HG02571 (cell line): ENCODE measurements at regions not wholly inside any gene's neighbourhood (a gene's known extent, or its start where the extent isn't known, plus 50 kb on each side); places are given as distances from the start of the nearest gene placed in this dataset.
"Not testable (repeated sequence)": the region's sequence is repeated elsewhere in the genome, so short reads cannot be mapped to it uniquely, and the experiment has no call there.

ENCODE experiments used
- ATAC-seq: cut with Tn5 transposase; IDR thresholded peaks from one replicate; pipeline ENCODE4 v1.9.1; 2021; ENCODE audit warnings: mild to moderate bottlenecking, moderate library complexity; ENCODE audit not compliant: unreplicated experiment

GRCh38 chr5:177863822-177864446 lies 81.2 kb upstream of the FAM153A start:
- ATAC-seq, result not testable (repeated sequence)

GRCh38 chr5:177857642-177858200 lies 75.0 kb upstream of the FAM153A start:
- not testable (repeated sequence) for ATAC-seq

GRCh38 chr5:177856474-177856873 lies 73.8 kb upstream of the FAM153A start:
- ATAC-seq, result not testable (repeated sequence)

- not testable (repeated sequence) for ATAC-seq
Observed at GRCh38 chr5:177847914-177848313, 65.2 kb upstream of the FAM153A start.

- ATAC-seq, result not testable (repeated sequence)
Observed at GRCh38 chr5:177846598-177846997, 63.9 kb upstream of the FAM153A start.

- not testable (repeated sequence) for ATAC-seq
Observed at GRCh38 chr5:177845906-177846305, 63.2 kb upstream of the FAM153A start.

GRCh38 chr5:177836191-177836590 lies 53.5 kb upstream of the FAM153A start:
- not testable (repeated sequence) for ATAC-seq
